HCT116 (cell line): ENCODE measurements at regions not wholly inside any gene's neighbourhood (a gene's known extent, or its start where the extent isn't known, plus 50 kb on each side); places are given as distances from the start of the nearest gene placed in this dataset.

Source experiments
- ATAC-seq: fragments of 200-7000 bp; cut with Tn5 transposase; 2 replicates; pipeline ENCODE4 v1.9.1; 2020; ENCODE audit warnings: mild to moderate bottlenecking, moderate library complexity
- BruUV-seq: library from RNA; stranded (reverse); fragments of 400-500 nt; replicated peaks from 2 replicates; lab custom pipeline; 2021; lab: Mats Ljungman, UMichigan
- CTCF ChIA-PET: fragments of 300-600 bp; sonication (Branson Sonifier 250); formaldehyde crosslinking; loops from one replicate; lab custom pipeline; 2021; ENCODE audit warnings: antibody characterized with exemption; lab: Charles Lee
- POLR2A ChIA-PET: fragments of 300-600, 350-600 bp; sonication (Branson Sonifier 250); formaldehyde crosslinking; loops from one replicate; lab custom pipeline; 2021; ENCODE audit warnings: antibody characterized with exemption; lab: Charles Lee
- RAD21 ChIA-PET, 2 experiments: fragments of 300-600 bp; sonication (Branson Sonifier 250); formaldehyde crosslinking; loops; one replicate each; lab custom pipeline; 2023; ENCODE audit warnings: low total read pairs in 2 of 2; ENCODE audit not compliant: uncharacterized antibody in 2 of 2, unreplicated experiment in 2 of 2, low non-redundant PET in 1 of 2; lab: Charles Lee
- DNase-seq: peaks from one replicate; pipeline ENCODE4 v3.0.0-alpha.2; 2010; ENCODE audit warnings: low read depth, low spot score
- H2AFZ ChIP-seq: fragments of 200-600 bp; shearing (Covaris generic), sonication (generic); 2 replicates; pipeline ENCODE4 v1.6.1; 2017; ENCODE audit warnings: low read depth, mixed run types, mixed read lengths, antibody characterized with exemption, low read length; ENCODE audit not compliant: poor library complexity, severe bottlenecking
- H3K27ac ChIP-seq: 2 replicates; pipeline ENCODE4 v1.5.1; 2012; ENCODE audit warnings: low read depth, low read length
- H3K27me3 ChIP-seq: fragments of 200-600 bp; sonication (generic); 2 replicates; pipeline ENCODE4 v1.6.1; 2016; ENCODE audit warnings: mixed run types, low read length, mixed read lengths; ENCODE audit not compliant: insufficient read depth
- H3K36me3 ChIP-seq, 2 experiments: fragments of 200-500 bp in 1 of 2; fragments of 200-600 bp in 1 of 2; sonication (Bioruptor generic) in 1 of 2; sonication (generic) in 1 of 2; 2 replicates each; pipeline versions ENCODE4 v1.5.1 to v1.6.1; 2014 to 2016; ENCODE audit warnings: low read length in 2 of 2, inconsistent platforms in 1 of 2, mixed read lengths in 1 of 2, mixed run types in 1 of 2; ENCODE audit not compliant: insufficient read depth in 2 of 2, control insufficient read depth in 1 of 2
- H3K4me1 ChIP-seq, 2 experiments: fragments of 200-600 bp in 1 of 2; sonication (generic) in 1 of 2; 2 replicates each; pipeline versions ENCODE4 v1.5.1 to v1.6.1; 2012 to 2017; ENCODE audit warnings: low read length in 2 of 2, inconsistent platforms in 1 of 2, mild to moderate bottlenecking in 1 of 2, mixed read lengths in 1 of 2, mixed run types in 1 of 2, moderate library complexity in 1 of 2; ENCODE audit not compliant: insufficient read depth in 2 of 2, control insufficient read depth in 1 of 2
- H3K4me2 ChIP-seq: fragments of 200-600 bp; sonication (generic); 2 replicates; pipeline ENCODE4 v1.6.1; 2017; ENCODE audit warnings: mixed run types, low read length, mixed read lengths
- H3K4me3 ChIP-seq, 2 experiments: fragments of 200-600 bp in 1 of 2; sonication (generic) in 1 of 2; replicated peaks in 1 of 2; 2 replicates each; pipeline ENCODE4 v1.5.1; 2011 to 2016; ENCODE audit warnings: low read length in 2 of 2, control low read depth in 1 of 2, low read depth in 1 of 2, mild to moderate bottlenecking in 1 of 2, mixed read lengths in 1 of 2, mixed run types in 1 of 2
- H3K79me2 ChIP-seq: fragments of 200-600 bp; sonication (generic); 2 replicates; pipeline ENCODE4 v1.6.1; 2017; ENCODE audit warnings: mild to moderate bottlenecking, mixed run types, low read length, moderate library complexity, mixed read lengths; ENCODE audit not compliant: insufficient read depth
- H3K9ac ChIP-seq: fragments of 200-600 bp; sonication (generic); 2 replicates; pipeline ENCODE4 v1.6.1; 2016; ENCODE audit warnings: low read length, mixed read lengths
- H3K9me2 ChIP-seq: fragments of 200-600 bp; sonication (generic), shearing (Covaris generic); 2 replicates; pipeline ENCODE4 v1.6.1; 2017; ENCODE audit warnings: mixed run types, mild to moderate bottlenecking, moderate library complexity; ENCODE audit not compliant: insufficient read depth
- H3K9me3 ChIP-seq, 2 experiments: fragments of 200-500 bp in 1 of 2; fragments of 200-600 bp in 1 of 2; sonication (Bioruptor generic) in 1 of 2; sonication (generic) in 1 of 2; 2 replicates each; pipeline ENCODE4 v1.6.1; 2014 to 2017; ENCODE audit warnings: low read length in 2 of 2, mixed read lengths in 2 of 2, inconsistent platforms in 1 of 2, low read depth in 1 of 2, mild to moderate bottlenecking in 1 of 2, mixed run types in 1 of 2, moderate library complexity in 1 of 2; ENCODE audit not compliant: control insufficient read depth in 1 of 2, insufficient read depth in 1 of 2
- H4K20me1 ChIP-seq: fragments of 200-600 bp; sonication (generic), shearing (Covaris generic); 2 replicates; pipeline ENCODE4 v1.6.1; 2017; ENCODE audit warnings: mixed run types, mild to moderate bottlenecking, moderate library complexity; ENCODE audit not compliant: insufficient read depth
- ATF3 ChIP-seq: IDR thresholded peaks from 2 replicates; pipeline ENCODE4 v1.6.1; 2012
- CTCF ChIP-seq, 3 experiments: fragments of 200-600 bp in 1 of 3; sonication (generic) in 1 of 3; IDR thresholded peaks in 2 of 3; conservative IDR thresholded peaks in 1 of 3; 2 replicates each; pipeline ENCODE4 v1.5.1; 2012 to 2017; ENCODE audit warnings: low read depth in 2 of 3, low read length in 2 of 3, antibody characterized with exemption in 1 of 3, borderline replicate concordance in 1 of 3, control low read depth in 1 of 3, mild to moderate bottlenecking in 1 of 3, mixed read lengths in 1 of 3, mixed run types in 1 of 3, moderate library complexity in 1 of 3; ENCODE audit not compliant: insufficient read depth in 1 of 3
- EZH2phosphoT487 ChIP-seq: fragments of 200-600 bp; IDR thresholded peaks from 2 replicates; pipeline ENCODE4 v1.6.1; 2018; ENCODE audit warnings: antibody characterized with exemption, borderline replicate concordance
- RAD21 ChIP-seq: IDR thresholded peaks from 2 replicates; pipeline ENCODE4 v1.6.1; 2012; ENCODE audit warnings: low read depth, mild to moderate bottlenecking
- SP1 ChIP-seq: IDR thresholded peaks from 2 replicates; pipeline ENCODE4 v1.6.1; 2012; ENCODE audit warnings: low read depth
- SRF ChIP-seq: IDR thresholded peaks from 2 replicates; pipeline ENCODE4 v1.6.1; 2012; ENCODE audit warnings: low read depth
- TCF7L2 ChIP-seq: IDR thresholded peaks from 2 replicates; pipeline ENCODE4 v1.7.0; 2011; ENCODE audit warnings: borderline replicate concordance, inconsistent platforms; ENCODE audit not compliant: insufficient read depth, insufficient read length; ENCODE audit errors: extremely low read depth
- YY1 ChIP-seq: IDR thresholded peaks from 2 replicates; pipeline ENCODE4 v1.6.1; 2011; ENCODE audit warnings: low read length, low read depth, moderate library complexity, mild to moderate bottlenecking; ENCODE audit not compliant: insufficient replicate concordance; ENCODE audit errors: extremely low read depth
- ZBTB33 ChIP-seq: IDR thresholded peaks from 2 replicates; pipeline ENCODE4 v1.6.1; 2011; ENCODE audit warnings: mild to moderate bottlenecking, low read length, moderate library complexity; ENCODE audit not compliant: insufficient replicate concordance; ENCODE audit errors: extremely low read depth
- intact Hi-C: fragments of 100-400 bp; cut with micrococcal nuclease; formaldehyde crosslinking; loops from 2 replicates; pipeline ENCODE4 v1.10.0; 2022

- Histone ChIP-seq H3K27ac (no peak overlapping the region), H3K27me3 (no peaks in the 10 kb centered on the region), H3K9me2 (no peaks in the 10 kb centered on the region), H3K36me3 (no peaks in the 10 kb centered on the region), H3K4me1 (no peaks in the 10 kb centered on the region), H3K79me2 (no peaks in the 10 kb centered on the region), H3K9me3 (no peaks in the 10 kb centered on the region), H3K4me3 (no peak overlapping the region), H3K4me2 (no peak overlapping the region), H3K9ac (no peak overlapping the region), H4K20me1 (no peaks in the 10 kb centered on the region), H2AFZ (no peak overlapping the region)
- ChIA-PET POLR2A (no interaction called here), CTCF (no interaction called here), RAD21 (no interaction called here)
- TF ChIP-seq CTCF (IDR thresholded peaks at IDR 0.05 in 2 of 3, conservative IDR thresholded peaks at IDR 0.05 in 1 of 3; ENCODE audit: borderline replicate concordance in 1 of 3, insufficient read depth in 1 of 3, low read depth in 2 of 3, low read length in 2 of 3), result 0 out of 6 replicates have a peak, but pooled peaks of 1 of the 3 experiments have one; percentile 10
- TF ChIP-seq ATF3, result no peak
- TF ChIP-seq EZH2phosphoT487, result no peak
- ATAC-seq (peak; percentile 67), DNase-seq (no peak)
- BruUV-seq, result no TSS peak
- intact Hi-C loops, result no loop called here
Measured at GRCh38 chr4:14897217-14897616, 105.1 kb upstream of the CPEB2 start.

GRCh38 chr4:14898989-14899388 is 103.3 kb upstream of the CPEB2 start:
- RAD21 ChIA-PET, result no interaction called here
- DNase-seq (no peak), ATAC-seq (no peak)
- Histone ChIP-seq H2AFZ (no peak overlapping the region), H3K9ac (no peak overlapping the region), H3K9me3 (no peaks in the 10 kb centered on the region), H3K27ac (no peak overlapping the region), H3K9me2 (no peaks in the 10 kb centered on the region), H3K4me3 (no peak overlapping the region), H3K79me2 (no peaks in the 10 kb centered on the region), H3K4me1 (no peaks in the 10 kb centered on the region), H3K27me3 (no peaks in the 10 kb centered on the region), H3K36me3 (no peaks in the 10 kb centered on the region), H3K4me2 (no peak overlapping the region), H4K20me1 (no peaks in the 10 kb centered on the region)
- POLR2A ChIA-PET, result no interaction called here
- intact Hi-C loops, result no loop called here
- CTCF ChIA-PET, result no interaction called here
- no peak for TF ChIP-seq CTCF (IDR thresholded peaks at IDR 0.05 in 2 of 3, conservative IDR thresholded peaks at IDR 0.05 in 1 of 3; ENCODE audit: borderline replicate concordance in 1 of 3, insufficient read depth in 1 of 3, low read depth in 2 of 3, low read length in 2 of 3)
- no peak for TF ChIP-seq RAD21
- no peak for TF ChIP-seq SP1
- TF ChIP-seq SRF, result no peak
- TF ChIP-seq ZBTB33, result no peak
- no peak for TF ChIP-seq TCF7L2
- TF ChIP-seq YY1, result no peak
- no TSS peak for BruUV-seq
